CD4-positive, alpha-beta T cell treated with Interferon gamma for 1 hour (primary cell): ENCODE measurements at regions not wholly inside any gene's neighbourhood (a gene's known extent, or its start where the extent isn't known, plus 50 kb on each side); places are given as distances from the start of the nearest gene placed in this dataset.

Experiments
- DNase-seq: peaks from one replicate; pipeline ENCODE4 v3.0.0-alpha.2; 2020

GRCh38 chr3:189049458-189050236, 122.1 kb upstream of the TPRG1 start:
- peak; percentile 4 for DNase-seq

GRCh38 chr3:189053322-189053721, 118.4 kb upstream of the TPRG1 start:
- DNase-seq, result no peak

- no peak for DNase-seq
Measured at GRCh38 chr3:189056646-189057335, 115.0 kb upstream of the TPRG1 start.

- no peak for DNase-seq
Measured at GRCh38 chr3:189057369-189057768, 114.4 kb upstream of the TPRG1 start.

- no peak for DNase-seq
Measured at GRCh38 chr3:189058071-189058470, 113.7 kb upstream of the TPRG1 start.

- no peak for DNase-seq
Measured at GRCh38 chr3:189070965-189071364, 100.8 kb upstream of the TPRG1 start.

- no peak for DNase-seq
Measured at GRCh38 chr3:189071446-189071845, 100.3 kb upstream of the TPRG1 start.

GRCh38 chr3:189076449-189076848, 95.3 kb upstream of the TPRG1 start:
- no peak for DNase-seq

GRCh38 chr3:189080745-189081144, 91.0 kb upstream of the TPRG1 start:
- no peak for DNase-seq

- no peak for DNase-seq
Measured at GRCh38 chr3:189082666-189083427, 88.9 kb upstream of the TPRG1 start.

GRCh38 chr3:189084620-189085019, 87.2 kb upstream of the TPRG1 start:
- DNase-seq, result no peak

GRCh38 chr3:189092547-189092946, 79.2 kb upstream of the TPRG1 start:
- DNase-seq, result no peak

- no peak for DNase-seq
Measured at GRCh38 chr3:189094539-189094938, 77.2 kb upstream of the TPRG1 start.

- DNase-seq, result no peak
Measured at GRCh38 chr3:189096092-189096491, 75.7 kb upstream of the TPRG1 start.

GRCh38 chr3:189099031-189099471, 72.7 kb upstream of the TPRG1 start:
- DNase-seq, result no peak

- no peak for DNase-seq
Measured at GRCh38 chr3:189099505-189100290, 72.1 kb upstream of the TPRG1 start.

- DNase-seq, result no peak
Measured at GRCh38 chr3:189100866-189101265, 70.9 kb upstream of the TPRG1 start.

- DNase-seq, result no peak
Measured at GRCh38 chr3:189101594-189101993, 70.2 kb upstream of the TPRG1 start.

- DNase-seq, result no peak
Measured at GRCh38 chr3:189103208-189103607, 68.6 kb upstream of the TPRG1 start.

GRCh38 chr3:189108067-189108466, 63.7 kb upstream of the TPRG1 start:
- no peak for DNase-seq

- DNase-seq, result no peak
Measured at GRCh38 chr3:189108735-189109134, 63.0 kb upstream of the TPRG1 start.

GRCh38 chr3:189109145-189109544, 62.6 kb upstream of the TPRG1 start:
- DNase-seq, result no peak

GRCh38 chr3:189117087-189117486, 54.7 kb upstream of the TPRG1 start:
- no peak for DNase-seq
